Keratinocyte (primary cell): ENCODE measurements at regions not wholly inside any gene's neighbourhood (a gene's known extent, or its start where the extent isn't known, plus 50 kb on each side); places are given as distances from the start of the nearest gene placed in this dataset.

Experiments
- CTCF ChIP-seq, 3 experiments: IDR thresholded peaks in 1 of 3; conservative IDR thresholded peaks in 1 of 3; optimal IDR thresholded peaks in 1 of 3; 2 replicates in 2 of 3; 3 replicates in 1 of 3; pipeline versions ENCODE3 to v1.5.1; 2011; ENCODE audit warnings: low read length in 3 of 3, mild to moderate bottlenecking in 3 of 3, moderate library complexity in 2 of 3, control low read depth in 1 of 3, inconsistent platforms in 1 of 3; ENCODE audit not compliant: insufficient read depth in 2 of 3; ENCODE audit errors: extremely low read depth in 1 of 3
- EZH2 ChIP-seq: IDR thresholded peaks from one replicate; pipeline ENCODE4 v1.6.1; 2012; ENCODE audit warnings: inconsistent platforms, mild to moderate bottlenecking, low read length, moderate library complexity

GRCh38 chr6:140485740-140486449 lies 1111.4 kb upstream of the CITED2 start:
- TF ChIP-seq CTCF (optimal IDR thresholded peaks at IDR 0.05 in 1 of 3, IDR thresholded peaks at IDR 0.05 in 1 of 3, conservative IDR thresholded peaks at IDR 0.05 in 1 of 3; ENCODE audit: extremely low read depth in 1 of 3, insufficient read depth in 2 of 3, low read length in 3 of 3) (no peak), EZH2 (no peak)
